HEK293 (cell line): ENCODE measurements at regions not wholly inside any gene's neighbourhood (a gene's known extent, or its start where the extent isn't known, plus 50 kb on each side); places are given as distances from the start of the nearest gene placed in this dataset.
A peak's percentile ranks its signal among the peaks of the same experiment; 100 is the strongest.
"Not testable (repeated sequence)": the region's sequence is repeated elsewhere in the genome, so short reads cannot be mapped to it uniquely, and the experiment has no call there.

Source experiments
- CTCF ChIA-PET: fragments of 350-600 bp; formaldehyde crosslinking; extraction: SDS; loops from one replicate; lab custom pipeline; 2021; ENCODE audit warnings: antibody characterized with exemption; lab: Yijun Ruan, JAX
- POLR2A ChIA-PET: fragments of 300-600 bp; formaldehyde crosslinking; extraction: SDS; loops from one replicate; lab custom pipeline; 2020; ENCODE audit warnings: antibody characterized with exemption, inconsistent platforms; lab: Yijun Ruan, JAX
- H3K27ac ChIP-seq: fragments of 200-500 bp; sonication (Bioruptor generic); 2 replicates; pipeline ENCODE4 v1.5.1; 2014; ENCODE audit warnings: low read depth, low read length, control low read depth, inconsistent platforms; ENCODE audit errors: extremely low read depth
- H3K36me3 ChIP-seq, 2 experiments: fragments of 200-500 bp in 1 of 2; sonication (Bioruptor generic) in 1 of 2; 1 replicate in 1 of 2; 2 replicates in 1 of 2; pipeline ENCODE4 v1.5.1; 2014 to 2017; ENCODE audit warnings: inconsistent platforms in 2 of 2, low read length in 2 of 2; ENCODE audit not compliant: control insufficient read depth in 2 of 2, insufficient read depth in 1 of 2
- H3K4me1 ChIP-seq: fragments of 200-500 bp; sonication (Bioruptor generic); 2 replicates; pipeline ENCODE4 v1.5.1; 2014; ENCODE audit warnings: mild to moderate bottlenecking, low read length, inconsistent platforms; ENCODE audit not compliant: control insufficient read depth, insufficient read depth
- H3K4me3 ChIP-seq: 2 replicates; pipeline ENCODE4 v1.5.1; 2011; ENCODE audit warnings: low read depth, mild to moderate bottlenecking, control low read depth, low read length, moderate library complexity
- H3K9me3 ChIP-seq: fragments of 200-500 bp; sonication (Bioruptor generic); 2 replicates; pipeline ENCODE4 v1.5.1; 2014; ENCODE audit warnings: low read depth, low read length, inconsistent platforms; ENCODE audit not compliant: control insufficient read depth, insufficient read depth
- GLI2 ChIP-seq: fragments of 450-650 bp; formaldehyde crosslinking; IDR thresholded peaks from 2 replicates; pipeline ENCODE4; 2017; ENCODE audit warnings: missing biosample characterization, missing genetic modification characterization, low read depth, borderline replicate concordance
- ZBTB11 ChIP-seq: fragments of 450-650 bp; formaldehyde crosslinking; conservative IDR thresholded peaks from 2 replicates; pipeline ENCODE4 v1.5.1; 2016; ENCODE audit warnings: low read depth, missing biosample characterization, missing genetic modification characterization
- ZBTB20 ChIP-seq: fragments of 450-650 bp; formaldehyde crosslinking; IDR thresholded peaks from 2 replicates; pipeline ENCODE4 v1.5.1; 2016; ENCODE audit warnings: missing biosample characterization, missing genetic modification characterization
- ZBTB8A ChIP-seq: fragments of 450-650 bp; formaldehyde crosslinking; IDR thresholded peaks from 2 replicates; pipeline ENCODE4 v1.5.1; 2016; ENCODE audit warnings: missing biosample characterization, missing genetic modification characterization
- ZNF10 ChIP-seq: fragments of 450-650 bp; formaldehyde crosslinking; IDR thresholded peaks from 2 replicates; pipeline ENCODE4 v1.5.1; 2017; ENCODE audit warnings: missing biosample characterization, missing genetic modification characterization
- ZNF146 ChIP-seq: fragments of 450-650 bp; formaldehyde crosslinking; IDR thresholded peaks from 2 replicates; pipeline ENCODE4 v1.5.1; 2016; ENCODE audit warnings: missing biosample characterization, missing genetic modification characterization
- ZNF280D ChIP-seq: fragments of 450-650 bp; formaldehyde crosslinking; IDR thresholded peaks from 2 replicates; pipeline ENCODE4 v1.5.1; 2016; ENCODE audit warnings: missing biosample characterization, missing genetic modification characterization
- ZNF341 ChIP-seq: fragments of 450-650 bp; formaldehyde crosslinking; IDR thresholded peaks from 2 replicates; pipeline ENCODE4; 2016; ENCODE audit warnings: low read depth, missing biosample characterization, missing genetic modification characterization
- ZNF555 ChIP-seq: fragments of 450-650 bp; formaldehyde crosslinking; conservative IDR thresholded peaks from 2 replicates; pipeline ENCODE4 v1.5.1; 2017; ENCODE audit warnings: missing biosample characterization, mild to moderate bottlenecking, missing genetic modification characterization, inconsistent platforms
- ZNF580 ChIP-seq: fragments of 450-650 bp; formaldehyde crosslinking; IDR thresholded peaks from 2 replicates; pipeline ENCODE4 v1.5.1; 2016; ENCODE audit warnings: missing biosample characterization, missing genetic modification characterization
- ZNF623 ChIP-seq: fragments of 450-650 bp; formaldehyde crosslinking; IDR thresholded peaks from 2 replicates; pipeline ENCODE4 v1.5.1; 2016; ENCODE audit warnings: missing biosample characterization, missing genetic modification characterization
- ZNF629 ChIP-seq: fragments of 450-650 bp; formaldehyde crosslinking; IDR thresholded peaks from 2 replicates; pipeline ENCODE4 v1.5.1; 2017; ENCODE audit warnings: missing biosample characterization, missing genetic modification characterization
- ZXDB ChIP-seq: fragments of 450-650 bp; formaldehyde crosslinking; IDR thresholded peaks from 2 replicates; pipeline ENCODE4 v1.5.1; 2016; ENCODE audit warnings: missing biosample characterization, missing genetic modification characterization

- TF ChIP-seq ZNF146, result peak; percentile 66
- TF ChIP-seq ZNF280D (tag by site-specific recombination), result peak; percentile 64; the same call in 1 of the 2 replicates
- H3K36me3 ChIP-seq, CTCF ChIA-PET, H3K4me3 ChIP-seq, H3K9me3 ChIP-seq, H3K4me1 ChIP-seq, POLR2A ChIA-PET, H3K27ac ChIP-seq: not testable (repeated sequence)
Observed at GRCh38 chrX:79919958-79920357, 94.6 kb upstream of the TBX22 start.

- CTCF ChIA-PET, H3K27ac ChIP-seq, H3K4me3 ChIP-seq, H3K36me3 ChIP-seq, POLR2A ChIA-PET, H3K9me3 ChIP-seq, H3K4me1 ChIP-seq: not testable (repeated sequence)
Observed at GRCh38 chrX:79926791-79927190, 87.8 kb upstream of the TBX22 start.

- Histone ChIP-seq H3K4me1 (no peaks in the 10 kb centered on the region), H3K27ac (no peak overlapping the region), H3K4me3 (no peak overlapping the region), H3K36me3 (no peaks in the 10 kb centered on the region), H3K9me3 (no peaks in the 10 kb centered on the region)
- TF ChIP-seq ZNF280D (tag by site-specific recombination), result peak; percentile 95
- TF ChIP-seq ZNF580 (tag by site-specific recombination), result 0 out of 2 replicates have a peak, but pooled peaks have one; percentile 21
- TF ChIP-seq ZNF10 (tag by site-specific recombination), result no peak
- TF ChIP-seq ZNF146, result peak; percentile 94
- TF ChIP-seq ZBTB20 (tag by site-specific recombination), result no peak
- CTCF ChIA-PET, result no interaction called here
- POLR2A ChIA-PET, result no interaction called here
Observed at GRCh38 chrX:79933938-79934337, 80.6 kb upstream of the TBX22 start.

GRCh38 chrX:79964173-79964572 is 50.4 kb upstream of the TBX22 start:
- POLR2A ChIA-PET, H3K4me1 ChIP-seq, H3K9me3 ChIP-seq, H3K36me3 ChIP-seq, CTCF ChIA-PET, H3K4me3 ChIP-seq, H3K27ac ChIP-seq: not testable (repeated sequence)
- peak; percentile 63 for TF ChIP-seq ZBTB11 (tag by site-specific recombination)
- peak; percentile 21; the same call in 1 of the 2 replicates for TF ChIP-seq GLI2
- peak; percentile 40; the same call in 1 of the 2 replicates for TF ChIP-seq ZNF623 (tag by site-specific recombination)
- 0 out of 2 replicates have a peak, but pooled peaks have one; percentile 11 for TF ChIP-seq ZNF629 (tag by site-specific recombination)
- TF ChIP-seq ZNF341 (tag by site-specific recombination), result 0 out of 2 replicates have a peak, but pooled peaks have one; percentile 13
- TF ChIP-seq ZXDB (tag by site-specific recombination), result peak; percentile 36; the same call in 1 of the 2 replicates
- TF ChIP-seq ZBTB8A (tag by site-specific recombination), result peak; percentile 42; the same call in 1 of the 2 replicates
- peak; percentile 65 for TF ChIP-seq ZNF555
